ENCODE measurements at regions not wholly inside any gene's neighbourhood (a gene's known extent, or its start where the extent isn't known, plus 50 kb on each side); places are given as distances from the start of the nearest gene placed in this dataset.

DNA sequence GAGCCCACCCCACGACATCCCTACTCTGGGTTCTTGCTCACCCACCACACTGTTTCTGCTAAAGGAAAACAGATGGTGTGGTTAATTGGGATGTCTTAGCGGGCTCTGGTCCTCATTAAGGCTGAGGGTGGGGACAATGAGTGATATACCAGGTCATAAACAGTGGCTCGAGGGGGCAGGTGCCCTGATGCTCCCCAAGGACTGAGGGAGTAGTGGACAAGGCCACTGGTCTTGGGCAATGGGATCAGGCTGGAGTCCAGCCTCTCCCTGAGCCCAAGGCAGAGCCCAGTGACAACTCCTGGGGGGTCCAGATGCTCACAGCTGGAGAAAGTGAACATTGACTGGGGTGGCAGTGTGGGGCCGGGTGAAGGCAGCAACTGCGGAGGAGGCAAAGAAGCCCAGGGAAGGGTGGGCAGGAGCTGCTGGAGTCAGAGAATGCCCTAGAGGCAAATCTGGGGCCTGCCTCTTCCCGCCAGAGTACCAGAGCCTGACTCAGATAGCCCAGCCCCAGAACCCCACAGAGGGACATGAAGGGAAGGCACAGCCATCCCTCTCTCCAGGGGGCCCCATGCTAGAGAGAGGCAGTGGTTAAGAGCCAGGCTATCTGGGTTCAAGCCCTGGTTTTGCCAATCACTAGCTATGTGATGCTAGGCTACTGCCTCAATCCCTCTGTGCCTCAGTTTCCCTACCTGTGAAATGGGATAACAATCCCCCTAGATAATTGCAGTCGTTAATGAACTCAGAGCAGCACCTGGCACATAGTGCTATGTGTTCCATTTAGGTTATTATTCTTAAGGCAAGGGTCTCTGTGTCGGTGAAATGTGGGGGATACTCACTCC, 72.3 kb downstream of the MRPL14 start:
- Histone ChIP-seq H3K79me2 (ENCODE audit: insufficient read depth, low read length) (no peaks in the 10 kb centered on the region), H3K4ac (ENCODE audit: low read depth, low read length) (no peak overlapping the region), H3T11ph (ENCODE audit: low read length) (no peak overlapping the region), H2AK5ac (ENCODE audit: insufficient read length, low read length) (no peak overlapping the region), H4K8ac (replicated peaks; ENCODE audit: insufficient read length, low read depth, low read length) (no peak overlapping the region), H2BK5ac (ENCODE audit: insufficient read length, low read length) (no peak overlapping the region), H2BK15ac (ENCODE audit: low read depth, low read length) (no peak overlapping the region), H2BK120ac (ENCODE audit: low read depth, low read length, poor library complexity, severe bottlenecking) (no peak overlapping the region), H3K27ac (ENCODE audit: insufficient read length, low read depth, low read length) (no peak overlapping the region), H2BK12ac (ENCODE audit: insufficient read length, low read depth, low read length) (no peak overlapping the region), H4K91ac (ENCODE audit: insufficient read length, low read depth, low read length) (no peak overlapping the region), H4K20me1 (ENCODE audit: control insufficient read depth, insufficient read depth, insufficient read length) (no peaks in the 10 kb centered on the region), H3K14ac (ENCODE audit: insufficient read depth, low read length) (no peak overlapping the region), H3K79me1 (ENCODE audit: insufficient read depth, low read depth, low read length, poor library complexity, severe bottlenecking) (no peaks in the 10 kb centered on the region), H2AFZ (ENCODE audit: low read length) (no peak overlapping the region), H3K23ac (ENCODE audit: insufficient read length, low read depth, low read length) (no peak overlapping the region), H3K9ac (ENCODE audit: extremely low read depth, insufficient read length, low read length) (no peak overlapping the region), H3K4me1 (ENCODE audit: insufficient read depth, low read length) (peaks cover 4% of the 10 kb centered on the region; the same call in 1 of the 2 replicates), H2BK20ac (ENCODE audit: low read depth, low read length, poor library complexity, severe bottlenecking) (no peak overlapping the region), H3K27me3 (ENCODE audit: insufficient read depth, low read length) (no peaks in the 10 kb centered on the region), H3K18ac (ENCODE audit: insufficient read length, low read depth, low read length) (no peak overlapping the region), H4K5ac (ENCODE audit: insufficient read length, low read depth, low read length) (no peak overlapping the region), H3K4me2 (ENCODE audit: insufficient read depth, insufficient read length, low read length) (no peak overlapping the region), H3K56ac (ENCODE audit: insufficient read length, low read depth, low read length) (no peak overlapping the region), H3K23me2 (ENCODE audit: insufficient read length, low read depth, low read length, poor library complexity, severe bottlenecking) (no peaks in the 10 kb centered on the region), H3K9me3 (ENCODE audit: control insufficient read depth, low read depth, low read length) (no peaks in the 10 kb centered on the region)
- Mint-ChIP-seq H3K9me3 (peaks cover 0 to 2% of the 10 kb centered on the region in 2 experiments; a peak in 1 of 5 replicates), H3K4me1 (peaks cover 29 to 42% of the 10 kb centered on the region in 2 experiments), H3K4me3 (no peak overlapping the region; a peak in 1 of 5 replicates), H3K27ac (no peak overlapping the region; a peak in 1 of 7 replicates), H3K27me3 (ENCODE audit: low read depth) (peaks cover 3% of the 10 kb centered on the region; the same call in 1 of the 2 replicates), H3K36me3 (ENCODE audit: insufficient read depth in 1 of 3, low read depth in 3 of 3) (peaks cover 0 to 2% (median 1%) of the 10 kb centered on the region in 3 experiments; a peak in 3 of 7 replicates)
- TF ChIP-seq, protein P1, sequence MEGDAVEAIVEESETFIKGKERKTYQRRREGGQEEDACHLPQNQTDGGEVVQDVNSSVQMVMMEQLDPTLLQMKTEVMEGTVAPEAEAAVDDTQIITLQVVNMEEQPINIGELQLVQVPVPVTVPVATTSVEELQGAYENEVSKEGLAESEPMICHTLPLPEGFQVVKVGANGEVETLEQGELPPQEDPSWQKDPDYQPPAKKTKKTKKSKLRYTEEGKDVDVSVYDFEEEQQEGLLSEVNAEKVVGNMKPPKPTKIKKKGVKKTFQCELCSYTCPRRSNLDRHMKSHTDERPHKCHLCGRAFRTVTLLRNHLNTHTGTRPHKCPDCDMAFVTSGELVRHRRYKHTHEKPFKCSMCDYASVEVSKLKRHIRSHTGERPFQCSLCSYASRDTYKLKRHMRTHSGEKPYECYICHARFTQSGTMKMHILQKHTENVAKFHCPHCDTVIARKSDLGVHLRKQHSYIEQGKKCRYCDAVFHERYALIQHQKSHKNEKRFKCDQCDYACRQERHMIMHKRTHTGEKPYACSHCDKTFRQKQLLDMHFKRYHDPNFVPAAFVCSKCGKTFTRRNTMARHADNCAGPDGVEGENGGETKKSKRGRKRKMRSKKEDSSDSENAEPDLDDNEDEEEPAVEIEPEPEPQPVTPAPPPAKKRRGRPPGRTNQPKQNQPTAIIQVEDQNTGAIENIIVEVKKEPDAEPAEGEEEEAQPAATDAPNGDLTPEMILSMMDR (conservative IDR thresholded peaks at IDR 0.05) = no peak
- no CpG with 5 or more reads among the region's 8 CpGs for WGBS (ENCODE audit: extremely low coverage, insufficient read length, low lambda C conversion rate)
- no peak for DNase-seq
